ENCODE measurements at regions not wholly inside any gene's neighbourhood (a gene's known extent, or its start where the extent isn't known, plus 50 kb on each side); places are given as distances from the start of the nearest gene placed in this dataset.
"Not testable (repeated sequence)": the region's sequence is repeated elsewhere in the genome, so short reads cannot be mapped to it uniquely, and the experiment has no call there.

- DNase-seq = peak in 1 of 51 donors; percentile 3
These were observed 166.3 kb upstream of the ARHGAP20 start for GRCh38 chr11:110878513-110878912.

- DNase-seq = no peak
These were observed 162.3 kb upstream of the ARHGAP20 start for GRCh38 chr11:110874437-110875030.

GRCh38 chr11:110873975-110874374, 161.7 kb upstream of the ARHGAP20 start:
- DNase-seq = no peak

- DNase-seq = no peak
These were observed 158.7 kb upstream of the ARHGAP20 start for GRCh38 chr11:110870816-110871522.

GRCh38 chr11:110867951-110868350, 155.7 kb upstream of the ARHGAP20 start:
- no peak for DNase-seq

GRCh38 chr11:110866081-110866480, 153.8 kb upstream of the ARHGAP20 start:
- DNase-seq = no peak

GRCh38 chr11:110862407-110862806, 150.2 kb upstream of the ARHGAP20 start:
- no peak for DNase-seq

GRCh38 chr11:110860461-110860860, 148.2 kb upstream of the ARHGAP20 start:
- no peak for DNase-seq

- no peak for DNase-seq
These were observed 147.8 kb upstream of the ARHGAP20 start for GRCh38 chr11:110859998-110860397.

- no peak for DNase-seq
These were observed 147.1 kb upstream of the ARHGAP20 start for GRCh38 chr11:110859240-110859840.

- no peak for DNase-seq
These were observed 146.3 kb upstream of the ARHGAP20 start for GRCh38 chr11:110858547-110858921.

GRCh38 chr11:110857892-110858546, 145.8 kb upstream of the ARHGAP20 start:
- DNase-seq = no peak

- DNase-seq = no peak
These were observed 145.0 kb upstream of the ARHGAP20 start for GRCh38 chr11:110856996-110857812.

- no peak for DNase-seq
These were observed 144.1 kb upstream of the ARHGAP20 start for GRCh38 chr11:110856340-110856739.

GRCh38 chr11:110855191-110855590, 143.0 kb upstream of the ARHGAP20 start:
- DNase-seq = no peak

GRCh38 chr11:110852921-110853490, 140.8 kb upstream of the ARHGAP20 start:
- no peak for DNase-seq

GRCh38 chr11:110850846-110851245, 138.6 kb upstream of the ARHGAP20 start:
- no peak for DNase-seq

- DNase-seq = not testable (repeated sequence)
These were observed 130.8 kb upstream of the ARHGAP20 start for GRCh38 chr11:110843053-110843452.

- no peak for DNase-seq
These were observed 126.6 kb upstream of the ARHGAP20 start for GRCh38 chr11:110838808-110839207.

- DNase-seq = no peak
These were observed 125.4 kb upstream of the ARHGAP20 start for GRCh38 chr11:110837603-110838002.

GRCh38 chr11:110835106-110835505, 122.9 kb upstream of the ARHGAP20 start:
- no peak for DNase-seq

Measured in hypothalamus (tissue), 51 donors.